ENCODE measurements at regions not wholly inside any gene's neighbourhood (a gene's known extent, or its start where the extent isn't known, plus 50 kb on each side); places are given as distances from the start of the nearest gene placed in this dataset.

DNA sequence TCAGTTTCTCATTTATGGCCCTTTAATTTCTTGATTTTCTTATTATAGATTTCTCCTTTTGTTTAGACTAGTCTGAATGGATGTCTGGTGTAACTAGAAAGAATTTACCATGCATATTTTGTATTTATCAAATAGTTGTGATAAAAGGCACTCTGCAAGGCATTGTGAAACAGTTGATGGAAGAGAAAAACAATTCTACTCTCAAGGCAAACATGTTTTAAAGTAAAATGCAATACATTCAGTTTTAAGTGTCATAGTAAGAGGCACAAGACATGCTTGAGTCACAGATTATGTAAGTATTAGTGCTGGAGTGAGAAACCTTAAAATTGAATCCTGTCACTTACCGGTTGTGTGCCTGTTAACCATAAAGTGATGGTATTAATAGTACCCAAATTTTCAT is 283.3 kb upstream of the DKK2 start:
- Mint-ChIP-seq H3K4me3 (ENCODE audit: unreplicated experiment) (no peak overlapping the region), H3K9me3 (ENCODE audit: unreplicated experiment) (peaks cover 6% of the 10 kb centered on the region), H3K36me3 (ENCODE audit: unreplicated experiment) (no peaks in the 10 kb centered on the region), H3K27me3 (ENCODE audit: unreplicated experiment) (no peaks in the 10 kb centered on the region), H3K4me1 (ENCODE audit: unreplicated experiment) (peaks cover 11% of the 10 kb centered on the region), H3K27ac (ENCODE audit: unreplicated experiment) (peak overlapping the region; percentile 2)
- no peak for DNase-seq (ENCODE audit: extremely low spot score, unreplicated experiment)
- TF ChIP-seq, protein P1, sequence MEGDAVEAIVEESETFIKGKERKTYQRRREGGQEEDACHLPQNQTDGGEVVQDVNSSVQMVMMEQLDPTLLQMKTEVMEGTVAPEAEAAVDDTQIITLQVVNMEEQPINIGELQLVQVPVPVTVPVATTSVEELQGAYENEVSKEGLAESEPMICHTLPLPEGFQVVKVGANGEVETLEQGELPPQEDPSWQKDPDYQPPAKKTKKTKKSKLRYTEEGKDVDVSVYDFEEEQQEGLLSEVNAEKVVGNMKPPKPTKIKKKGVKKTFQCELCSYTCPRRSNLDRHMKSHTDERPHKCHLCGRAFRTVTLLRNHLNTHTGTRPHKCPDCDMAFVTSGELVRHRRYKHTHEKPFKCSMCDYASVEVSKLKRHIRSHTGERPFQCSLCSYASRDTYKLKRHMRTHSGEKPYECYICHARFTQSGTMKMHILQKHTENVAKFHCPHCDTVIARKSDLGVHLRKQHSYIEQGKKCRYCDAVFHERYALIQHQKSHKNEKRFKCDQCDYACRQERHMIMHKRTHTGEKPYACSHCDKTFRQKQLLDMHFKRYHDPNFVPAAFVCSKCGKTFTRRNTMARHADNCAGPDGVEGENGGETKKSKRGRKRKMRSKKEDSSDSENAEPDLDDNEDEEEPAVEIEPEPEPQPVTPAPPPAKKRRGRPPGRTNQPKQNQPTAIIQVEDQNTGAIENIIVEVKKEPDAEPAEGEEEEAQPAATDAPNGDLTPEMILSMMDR (IDR thresholded peaks at IDR 0.05) = no peak

DNA sequence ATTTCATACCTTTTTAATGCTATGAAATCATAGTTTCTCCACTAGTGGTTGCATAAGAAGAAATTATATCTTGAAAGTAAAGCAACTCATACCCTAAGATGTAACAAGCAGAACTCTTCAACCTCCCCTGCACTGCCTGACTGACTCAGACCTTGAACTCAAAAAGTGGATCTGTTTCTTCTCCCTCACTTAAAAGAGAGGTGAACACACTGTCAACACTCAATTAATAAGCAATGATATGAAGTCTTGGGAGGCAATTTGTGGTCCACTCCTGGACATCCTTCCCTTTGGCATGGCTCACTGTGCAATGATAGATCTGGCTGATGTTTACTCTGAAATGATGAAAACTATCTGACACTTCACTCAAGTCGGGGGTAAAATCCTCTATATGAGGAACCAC is 282.0 kb upstream of the DKK2 start:
- Mint-ChIP-seq H3K36me3 (ENCODE audit: unreplicated experiment) (no peaks in the 10 kb centered on the region), H3K27me3 (ENCODE audit: unreplicated experiment) (no peaks in the 10 kb centered on the region), H3K4me1 (ENCODE audit: unreplicated experiment) (peaks cover 11% of the 10 kb centered on the region), H3K9me3 (ENCODE audit: unreplicated experiment) (peaks cover 6% of the 10 kb centered on the region), H3K4me3 (ENCODE audit: unreplicated experiment) (no peak overlapping the region), H3K27ac (ENCODE audit: unreplicated experiment) (no peak overlapping the region)
- no peak for DNase-seq (ENCODE audit: extremely low spot score, unreplicated experiment)
- TF ChIP-seq, protein P1 (IDR thresholded peaks at IDR 0.05) = no peak

DNA sequence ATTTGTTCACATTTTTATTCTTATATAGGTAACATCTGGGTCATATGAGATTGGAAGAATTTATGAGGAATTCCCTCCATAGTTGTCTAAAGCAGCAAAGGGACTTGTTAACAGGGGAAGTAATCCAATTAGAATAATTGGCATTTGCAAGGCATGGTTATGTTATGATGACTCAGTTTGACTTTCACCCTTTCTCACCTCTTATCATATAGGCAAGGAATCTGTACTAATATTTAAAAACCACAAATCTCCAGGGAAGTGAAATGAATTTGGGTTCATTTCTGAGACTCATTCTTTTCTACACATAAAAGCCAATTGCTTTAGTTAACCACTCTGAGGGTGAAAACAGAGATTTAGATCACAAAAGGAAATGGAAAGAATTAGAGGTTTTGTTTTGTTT is 281.5 kb upstream of the DKK2 start:
- H3K27ac Mint-ChIP-seq (ENCODE audit: unreplicated experiment) = no peak overlapping the region
- no peaks in the 10 kb centered on the region for H3K27me3 Mint-ChIP-seq (ENCODE audit: unreplicated experiment)
- DNase-seq (ENCODE audit: extremely low spot score, unreplicated experiment) = no peak
- peaks cover 11% of the 10 kb centered on the region for H3K4me1 Mint-ChIP-seq (ENCODE audit: unreplicated experiment)
- TF ChIP-seq, protein P1 (IDR thresholded peaks at IDR 0.05) = no peak
- H3K9me3 Mint-ChIP-seq (ENCODE audit: unreplicated experiment) = peaks cover 6% of the 10 kb centered on the region
- H3K36me3 Mint-ChIP-seq (ENCODE audit: unreplicated experiment) = no peaks in the 10 kb centered on the region
- H3K4me3 Mint-ChIP-seq (ENCODE audit: unreplicated experiment) = no peak overlapping the region

DNA sequence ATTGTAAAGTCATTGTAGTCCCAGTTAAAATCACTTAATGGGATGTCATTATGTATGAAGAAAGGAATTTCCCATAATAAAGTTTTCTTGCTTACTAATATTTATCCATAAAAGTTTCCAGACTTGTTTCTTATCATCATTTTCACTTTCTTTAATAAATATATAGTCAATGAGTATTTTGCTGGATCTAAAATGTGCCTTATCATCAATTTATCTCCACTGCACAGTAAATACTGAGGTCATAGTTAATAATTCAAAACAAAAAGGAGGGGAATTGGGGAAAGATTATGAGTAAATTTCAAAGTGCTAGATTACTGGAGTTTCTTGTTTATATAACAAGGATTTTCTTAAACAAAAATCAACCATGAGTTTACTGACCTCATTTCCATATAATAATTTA is 279.5 kb upstream of the DKK2 start:
- Mint-ChIP-seq H3K27me3 (ENCODE audit: unreplicated experiment) (no peaks in the 10 kb centered on the region), H3K36me3 (ENCODE audit: unreplicated experiment) (no peaks in the 10 kb centered on the region), H3K4me3 (ENCODE audit: unreplicated experiment) (no peak overlapping the region), H3K9me3 (ENCODE audit: unreplicated experiment) (peaks cover under 1% of the 10 kb centered on the region), H3K4me1 (ENCODE audit: unreplicated experiment) (peaks cover 11% of the 10 kb centered on the region), H3K27ac (ENCODE audit: unreplicated experiment) (no peak overlapping the region)
- TF ChIP-seq, protein P1 (IDR thresholded peaks at IDR 0.05) = no peak
- no peak for DNase-seq (ENCODE audit: extremely low spot score, unreplicated experiment)

DNA sequence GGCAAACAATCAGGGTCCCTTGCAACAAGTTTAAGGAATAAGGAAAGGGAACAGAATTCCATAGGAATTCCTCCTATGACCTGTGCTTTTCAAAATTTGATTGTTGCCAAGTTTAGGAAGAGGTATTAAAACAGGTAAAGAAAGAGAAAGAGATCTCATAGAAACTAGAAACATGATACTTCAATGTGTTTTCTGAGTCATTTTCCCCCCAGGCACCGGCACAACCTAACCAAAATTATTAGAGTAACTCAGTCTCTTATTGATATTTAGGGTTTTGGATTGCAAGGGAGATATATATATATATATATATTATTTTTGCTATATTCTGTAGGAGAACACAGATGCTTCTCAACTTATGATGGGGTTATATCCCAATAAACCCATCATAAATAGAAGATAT is 278.0 kb upstream of the DKK2 start:
- H3K36me3 Mint-ChIP-seq (ENCODE audit: unreplicated experiment) = no peaks in the 10 kb centered on the region

More for the DNA sequence above, 278.0 kb upstream of the DKK2 start:
- Mint-ChIP-seq H3K9me3 (ENCODE audit: unreplicated experiment) (peaks cover 5% of the 10 kb centered on the region), H3K4me3 (ENCODE audit: unreplicated experiment) (no peak overlapping the region), H3K27me3 (ENCODE audit: unreplicated experiment) (no peaks in the 10 kb centered on the region), H3K4me1 (ENCODE audit: unreplicated experiment) (peaks cover 5% of the 10 kb centered on the region), H3K27ac (ENCODE audit: unreplicated experiment) (no peak overlapping the region)
- DNase-seq (ENCODE audit: extremely low spot score, unreplicated experiment) = no peak
- TF ChIP-seq, protein P1 (IDR thresholded peaks at IDR 0.05) = no peak

All from osteocyte (in vitro differentiated cells).